Dermis blood vessel endothelial cell (primary cell): ENCODE measurements at regions not wholly inside any gene's neighbourhood (a gene's known extent, or its start where the extent isn't known, plus 50 kb on each side); places are given as distances from the start of the nearest gene placed in this dataset.

Source experiments
- DNase-seq: peaks from one replicate; pipeline ENCODE4 v3.0.0; 2010

DNA sequence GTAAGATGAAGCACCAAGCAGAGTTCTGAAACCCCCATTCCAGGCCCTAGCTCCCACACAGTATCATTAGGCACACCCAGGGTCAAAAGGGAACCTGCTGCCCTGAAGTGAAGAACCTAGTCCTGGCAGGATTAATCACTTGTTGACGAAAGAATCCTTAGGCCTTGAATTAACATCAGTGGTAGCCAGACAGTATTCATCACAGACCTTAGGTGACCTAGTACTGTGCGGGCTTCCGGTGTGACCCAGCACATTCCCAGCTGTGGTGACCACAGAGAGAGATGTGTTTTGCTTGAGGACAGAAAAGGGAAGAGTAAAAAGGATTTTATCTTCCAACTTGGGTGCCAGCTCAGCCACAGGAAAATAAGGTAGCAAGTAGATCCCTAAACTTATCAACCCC lies 1071.4 kb upstream of the FAM98A start:
- DNase-seq, result no peak

DNA sequence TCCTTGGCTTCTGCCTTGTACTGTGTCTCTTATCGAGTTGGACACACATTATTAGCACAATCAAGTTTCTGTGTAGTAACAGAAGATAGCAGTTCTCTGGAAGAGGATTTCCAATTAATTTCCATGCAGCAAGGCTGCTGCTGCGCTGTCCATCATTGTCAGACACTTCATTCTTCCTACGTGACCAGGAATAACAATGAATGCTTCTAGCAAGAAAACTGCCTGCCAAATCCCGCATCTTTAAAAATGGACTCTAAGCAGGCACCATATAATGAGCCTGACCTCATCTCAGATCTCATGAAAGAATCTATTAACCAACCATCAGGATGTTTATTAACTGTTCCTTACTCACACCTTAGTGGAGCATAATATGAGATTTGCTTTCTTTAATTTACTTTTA lies 1067.7 kb upstream of the FAM98A start:
- DNase-seq, result no peak

DNA sequence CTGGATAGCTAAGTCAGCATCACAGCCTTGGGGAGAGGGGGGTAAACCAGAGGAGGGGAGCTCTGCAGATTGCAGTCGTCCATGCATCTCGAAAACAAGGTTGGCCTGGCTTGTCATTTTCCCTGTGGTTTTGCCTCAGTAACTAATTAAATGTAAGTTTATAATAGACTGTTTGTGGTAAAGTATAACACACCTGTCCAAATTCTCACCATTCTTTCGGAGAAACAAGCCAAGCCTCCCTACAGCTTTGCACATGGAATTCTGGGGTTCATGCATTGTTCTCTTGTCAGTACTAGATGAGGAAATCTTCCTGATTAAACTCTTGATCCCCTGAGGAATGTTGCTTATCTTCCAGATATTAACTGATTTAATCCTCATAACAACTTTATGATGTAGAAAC lies 1065.2 kb upstream of the FAM98A start:
- DNase-seq, result no peak

DNA sequence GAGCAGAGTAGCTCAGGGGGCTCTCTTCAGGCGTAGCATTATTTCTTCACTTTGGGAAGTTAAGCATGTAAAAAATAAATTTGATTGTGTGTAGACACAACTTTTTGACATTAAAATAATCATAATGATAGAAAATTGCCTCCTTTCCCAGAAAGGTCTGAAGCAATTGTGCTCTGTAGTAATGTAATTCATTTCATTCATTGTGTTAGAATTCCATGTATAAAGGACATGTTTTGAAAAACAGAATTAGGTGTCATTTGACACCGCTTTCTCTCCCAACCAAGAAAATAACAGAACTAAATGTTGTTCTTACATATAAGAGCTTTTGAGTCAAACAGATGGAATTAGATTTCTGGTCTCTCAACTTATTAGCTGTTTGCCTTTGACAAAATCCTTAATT lies 1064.2 kb upstream of the FAM98A start:
- DNase-seq, result no peak

DNA sequence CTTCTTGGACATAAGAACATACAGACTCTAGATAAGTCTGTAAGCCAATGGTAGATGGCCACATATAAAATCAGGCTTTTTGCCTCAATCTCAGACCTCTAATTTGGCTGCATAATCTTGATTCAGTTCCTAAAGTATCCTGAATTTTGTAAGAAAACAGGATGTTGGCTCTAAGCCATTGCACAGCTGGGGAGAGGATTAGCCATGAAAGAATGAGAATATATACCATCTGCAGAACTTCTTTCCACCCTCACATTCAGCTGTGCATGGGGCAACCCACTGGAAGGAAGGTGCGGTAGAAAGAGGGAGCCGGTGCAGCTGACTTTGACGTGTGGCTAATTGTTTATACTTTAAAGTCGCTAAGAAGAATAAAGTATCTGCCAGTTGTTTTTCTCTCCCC lies 1061.6 kb upstream of the FAM98A start:
- no peak for DNase-seq

DNA sequence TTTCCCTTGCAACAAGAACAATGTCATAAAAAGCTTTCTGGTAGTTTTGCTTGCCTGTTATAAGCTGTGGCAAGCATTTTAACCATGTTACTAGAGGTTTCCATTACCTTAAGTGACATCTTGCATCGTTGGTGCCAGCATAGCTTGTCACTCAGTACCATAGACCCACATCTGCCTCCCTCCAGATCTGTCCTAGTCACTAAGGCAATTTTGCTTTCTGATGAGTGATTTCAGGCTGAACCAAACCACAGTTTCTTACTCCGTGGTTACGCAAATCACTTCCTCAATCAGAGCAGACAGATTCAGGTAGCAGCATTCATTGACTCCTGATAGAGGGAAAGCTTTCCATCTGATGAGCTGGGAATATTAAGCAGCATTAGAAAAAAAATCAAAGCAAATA lies 1057.5 kb upstream of the FAM98A start:
- no peak for DNase-seq

DNA sequence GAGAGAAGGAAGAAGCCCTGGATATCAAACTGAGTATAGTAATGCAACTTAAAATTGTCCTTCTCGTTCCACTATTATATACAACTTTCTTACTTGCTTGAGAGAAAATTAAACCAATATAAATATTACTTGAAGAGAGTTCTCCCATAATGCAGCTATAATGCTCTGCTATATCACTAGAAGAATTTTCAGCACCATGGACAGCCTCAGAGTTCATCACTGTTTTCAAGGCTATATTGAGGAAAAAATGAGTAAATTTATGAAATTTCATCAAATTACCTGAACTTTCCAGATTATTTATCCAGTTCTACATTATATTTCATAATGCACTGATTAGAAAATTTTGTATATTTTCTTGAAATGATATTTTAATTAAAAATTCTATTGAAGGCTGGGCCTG lies 1053.5 kb upstream of the FAM98A start:
- peak; percentile 15 for DNase-seq

DNA sequence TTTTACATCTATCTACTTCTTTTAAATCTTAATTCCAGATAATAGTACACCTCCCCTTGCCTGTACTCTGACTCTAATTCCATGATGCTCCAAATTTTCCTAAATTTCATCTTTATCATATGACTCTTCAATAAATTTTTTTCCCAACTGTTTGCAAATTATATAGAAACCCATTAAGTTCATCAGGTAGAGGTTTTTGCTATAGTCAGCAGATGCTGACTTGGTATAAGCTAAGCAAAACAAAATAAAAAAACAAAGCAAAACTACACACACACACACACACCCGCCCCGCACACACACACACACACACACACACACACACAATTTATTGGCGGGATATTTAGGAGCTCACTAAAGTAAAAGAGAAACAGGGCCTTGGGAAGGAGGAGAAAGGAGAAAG lies 1047.8 kb upstream of the FAM98A start:
- DNase-seq, result no peak

DNA sequence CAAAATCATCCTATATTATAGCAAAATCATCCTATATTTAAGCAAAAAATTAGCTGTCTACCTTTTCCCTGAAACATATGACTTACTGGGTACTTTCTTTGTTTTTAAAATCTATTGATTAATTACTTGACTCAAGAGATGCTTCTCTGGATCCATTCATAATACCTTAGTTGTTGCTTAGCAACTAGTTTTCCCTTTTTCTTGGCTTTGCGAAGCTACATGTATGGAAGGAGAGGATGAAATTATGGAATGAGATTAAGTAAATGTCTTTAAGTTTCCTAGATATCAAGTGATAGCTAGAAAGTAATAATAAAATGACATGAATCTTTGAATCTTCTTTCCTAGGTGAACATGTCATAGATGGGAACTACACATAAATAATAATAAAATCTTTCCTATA lies 1033.2 kb upstream of the FAM98A start:
- no peak for DNase-seq

DNA sequence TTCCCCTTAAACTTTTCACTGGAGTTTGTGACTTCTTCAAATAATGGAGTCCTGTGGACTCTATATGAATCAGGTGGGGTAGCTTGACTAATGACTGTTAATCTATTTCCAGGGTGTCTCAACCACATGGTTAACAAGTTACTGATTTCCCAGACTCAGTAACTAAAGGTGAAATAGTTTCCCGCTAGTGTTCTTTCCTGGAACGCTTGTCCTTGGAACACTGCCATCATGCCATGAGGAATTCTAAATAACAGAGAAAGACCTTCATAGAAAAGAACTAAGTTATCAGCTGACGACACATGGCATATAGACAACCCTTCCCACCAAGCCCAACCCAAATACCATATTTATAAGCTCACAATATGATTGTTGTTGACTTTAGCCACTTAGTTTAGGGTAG lies 1027.9 kb upstream of the FAM98A start:
- no peak for DNase-seq

DNA sequence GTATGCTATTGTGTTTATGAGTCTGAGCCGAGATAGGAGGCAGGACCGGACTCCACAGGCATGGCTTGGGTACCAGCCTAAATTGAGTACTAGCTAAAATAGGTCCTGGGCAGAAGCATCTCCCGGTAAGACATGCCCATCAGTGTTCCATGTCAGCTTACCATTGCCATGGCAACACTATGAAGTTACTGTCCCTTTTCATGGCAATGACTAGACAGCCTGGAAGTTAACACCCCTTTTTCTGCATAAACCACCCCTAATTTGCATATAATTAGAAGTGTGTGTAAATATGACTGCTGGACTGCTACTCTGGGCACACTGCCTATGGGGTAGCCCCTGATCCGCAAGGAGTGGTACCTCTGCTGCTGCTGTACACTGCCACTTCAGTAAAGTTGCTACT lies 1005.1 kb upstream of the FAM98A start:
- DNase-seq, result no peak

DNA sequence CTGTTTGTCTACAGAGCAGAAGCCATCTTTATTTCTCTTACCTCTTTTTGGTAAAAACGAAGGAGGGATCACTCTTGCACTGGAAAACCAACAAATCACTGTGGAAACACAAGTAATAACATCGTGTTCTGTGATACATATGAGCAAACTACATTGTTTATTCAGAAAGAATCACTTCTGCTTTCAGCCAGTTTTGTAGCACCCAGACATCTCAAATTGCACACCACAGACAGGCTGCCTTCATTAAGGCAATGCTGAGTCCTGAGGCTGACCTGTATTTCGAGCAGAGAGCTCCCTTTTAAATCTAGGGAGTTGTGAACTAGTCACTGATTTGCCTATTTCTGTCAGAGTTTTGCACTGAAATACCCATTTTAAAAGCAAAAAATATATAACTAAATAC lies 1003.2 kb upstream of the FAM98A start:
- DNase-seq, result no peak

DNA sequence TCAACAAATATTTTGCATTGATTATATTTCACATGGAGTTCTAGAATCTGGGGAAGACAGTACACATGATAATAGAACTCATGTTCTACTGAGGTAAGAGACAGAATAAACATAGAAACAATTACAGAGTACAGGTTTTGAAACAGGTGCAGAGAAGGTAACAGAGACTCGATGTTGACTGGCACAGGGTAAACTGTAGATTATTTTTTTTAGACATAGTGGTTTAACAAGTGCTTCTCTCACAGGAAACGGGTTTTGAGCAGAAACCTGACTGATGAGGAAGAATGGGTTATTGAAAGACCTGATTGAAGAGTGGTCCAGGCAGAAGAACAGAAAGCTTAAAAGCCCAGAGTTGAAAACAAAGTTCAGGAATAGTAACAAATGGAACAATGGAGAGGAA lies 1002.5 kb upstream of the FAM98A start:
- no peak for DNase-seq

DNA sequence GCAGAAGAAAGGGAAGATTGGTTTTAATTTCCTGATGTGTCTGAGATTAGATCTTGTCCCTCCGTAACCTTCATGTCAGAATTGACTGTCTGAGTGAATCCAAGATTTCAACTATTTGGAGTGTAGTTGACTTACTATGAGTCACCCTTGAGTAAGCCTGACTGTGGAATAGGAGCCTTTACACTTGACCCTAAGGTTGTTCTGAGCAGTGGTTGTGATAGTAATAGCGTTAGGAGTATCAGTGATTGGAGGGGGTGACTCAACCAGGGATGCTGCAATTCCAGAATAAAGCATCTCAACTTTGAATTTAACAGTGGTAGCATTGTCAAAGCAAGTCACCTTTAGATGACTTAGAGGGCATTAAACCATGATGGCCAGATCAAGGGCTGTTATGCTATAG lies 979.5 kb upstream of the FAM98A start:
- DNase-seq, result no peak

DNA sequence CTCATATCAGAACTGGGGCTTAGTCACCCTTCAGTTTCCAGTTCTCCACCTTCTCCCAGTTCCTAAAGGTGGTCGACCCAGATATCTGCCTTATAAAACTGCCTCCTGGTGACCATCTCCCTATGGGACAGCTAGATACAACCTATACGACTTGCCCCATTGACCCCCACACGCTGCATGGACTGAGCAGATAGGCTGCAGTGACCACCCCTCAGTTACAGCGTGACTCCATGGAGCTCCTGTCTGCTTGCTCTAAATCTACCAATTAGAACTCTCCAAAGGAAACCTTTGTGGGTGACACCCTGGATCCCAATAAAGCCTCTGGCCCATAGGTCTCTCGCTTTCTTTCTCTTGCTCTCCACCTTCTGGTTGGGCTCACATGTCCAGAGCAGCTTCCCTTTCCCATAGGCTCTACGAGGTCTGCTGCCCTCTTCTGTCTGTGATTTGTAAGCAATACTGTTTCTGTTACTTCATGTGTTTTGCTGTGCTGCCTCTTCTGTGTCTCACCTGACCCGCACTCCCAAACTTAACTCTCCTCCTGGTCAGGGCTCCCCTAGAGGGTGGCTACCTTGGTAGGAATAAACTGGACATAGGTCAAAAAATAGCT lies 971.3 kb upstream of the FAM98A start:
- no peak for DNase-seq

DNA sequence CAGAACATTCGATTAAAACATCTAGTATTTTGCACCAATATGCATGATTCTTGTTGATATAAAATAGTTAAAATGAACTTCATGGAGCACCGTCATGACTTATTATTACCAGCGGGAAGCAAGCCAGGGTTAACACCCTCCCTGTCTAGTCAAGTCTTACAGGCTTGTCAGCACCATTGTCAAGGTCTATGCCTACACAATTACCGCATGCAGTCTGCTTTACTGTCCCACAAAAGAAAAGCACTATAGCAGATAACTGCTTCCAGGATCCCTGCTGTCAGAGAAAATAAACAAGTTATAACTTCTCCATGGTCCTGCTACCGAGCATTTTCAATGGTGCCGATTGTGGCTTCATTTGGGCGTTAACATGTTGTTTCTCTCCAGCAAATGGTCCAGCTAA lies 968.0 kb upstream of the FAM98A start:
- DNase-seq, result no peak

DNA sequence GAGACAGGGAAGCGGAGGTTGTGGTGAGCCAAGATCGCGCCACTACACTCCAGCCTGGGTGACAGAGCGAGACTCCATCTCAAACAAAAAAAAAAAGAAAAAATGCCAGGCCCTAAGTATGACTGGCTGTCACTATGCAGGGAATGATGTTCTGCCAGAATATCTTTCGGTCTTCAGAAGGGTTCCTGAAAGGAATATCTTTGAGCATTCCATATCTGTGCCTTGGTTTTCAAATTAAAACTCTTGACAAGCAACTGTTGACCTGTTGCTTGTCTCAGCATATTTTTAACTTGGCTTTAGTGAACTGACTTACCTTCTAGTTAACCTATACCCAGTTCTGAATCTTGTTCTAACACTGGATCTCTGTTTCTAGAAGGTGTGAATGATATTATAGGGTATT lies 953.2 kb upstream of the FAM98A start:
- no peak for DNase-seq

DNA sequence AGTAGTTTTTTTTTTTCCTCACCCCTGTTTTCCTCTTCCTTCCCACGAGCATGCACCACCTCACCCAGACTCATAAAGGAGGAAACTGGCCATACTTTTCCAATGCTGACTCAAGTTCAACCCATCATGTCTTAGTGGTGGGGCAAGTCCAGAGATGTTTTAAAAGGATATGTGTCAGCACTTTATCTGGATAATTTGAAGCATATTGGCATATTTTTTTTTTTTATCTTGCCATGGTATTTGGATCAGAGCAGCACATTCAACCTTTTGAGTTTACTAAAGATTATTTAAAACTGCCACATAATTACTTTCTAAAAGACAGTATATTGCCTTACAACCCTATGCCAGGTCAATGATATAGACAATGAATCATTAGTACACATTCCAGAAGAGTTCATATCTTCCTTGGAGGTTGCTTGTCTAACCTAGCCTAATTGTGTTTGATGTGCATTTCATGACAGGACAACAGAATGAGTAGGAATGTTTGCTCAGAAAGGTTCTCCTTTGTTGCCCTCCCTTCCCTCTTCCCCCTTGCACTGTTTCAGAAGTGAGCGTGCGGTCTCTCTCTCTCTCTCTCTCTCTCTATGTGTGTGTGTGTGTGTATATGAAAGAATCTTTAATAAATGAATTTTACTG lies 950.7 kb upstream of the FAM98A start:
- no peak for DNase-seq

DNA sequence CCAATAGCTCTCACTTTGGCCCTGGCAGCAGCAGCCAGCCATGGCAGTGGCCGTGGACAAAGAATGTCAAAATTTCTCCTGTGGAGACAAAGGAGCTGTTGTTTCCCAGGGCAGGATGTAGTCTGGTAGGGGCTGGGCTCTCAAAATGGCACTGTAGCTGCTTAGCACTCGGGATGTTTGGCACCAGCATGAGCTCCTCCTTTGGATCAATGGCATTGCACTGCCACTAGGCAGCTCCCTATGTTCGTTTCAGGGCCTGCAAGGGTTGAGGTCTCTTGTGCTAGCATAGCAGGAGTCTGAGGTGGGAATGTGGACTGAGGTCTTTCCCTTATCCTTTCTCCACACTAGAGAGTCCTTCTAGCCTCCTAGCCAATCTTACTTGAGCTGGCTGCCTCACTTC lies 948.8 kb upstream of the FAM98A start:
- no peak for DNase-seq

DNA sequence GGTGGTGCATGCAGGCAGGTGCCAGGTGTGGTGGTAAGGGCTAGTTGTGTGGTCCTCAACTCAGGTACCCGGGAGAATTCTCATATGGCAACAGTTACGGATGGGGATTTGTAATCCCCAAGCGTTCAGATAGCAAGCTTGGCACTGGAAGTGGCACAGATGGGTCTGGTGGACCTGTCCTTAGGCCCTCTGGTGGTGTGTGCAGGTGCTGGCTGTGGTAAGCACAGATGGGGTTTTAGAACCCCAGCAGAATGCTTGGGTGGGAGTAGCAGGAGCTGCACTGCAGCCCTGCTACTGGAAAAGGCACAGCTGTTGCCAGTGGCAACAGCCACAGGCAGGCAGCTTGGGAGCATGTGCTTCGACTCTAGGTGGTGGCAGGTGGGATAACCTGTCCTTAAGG lies 948.2 kb upstream of the FAM98A start:
- DNase-seq, result no peak

DNA sequence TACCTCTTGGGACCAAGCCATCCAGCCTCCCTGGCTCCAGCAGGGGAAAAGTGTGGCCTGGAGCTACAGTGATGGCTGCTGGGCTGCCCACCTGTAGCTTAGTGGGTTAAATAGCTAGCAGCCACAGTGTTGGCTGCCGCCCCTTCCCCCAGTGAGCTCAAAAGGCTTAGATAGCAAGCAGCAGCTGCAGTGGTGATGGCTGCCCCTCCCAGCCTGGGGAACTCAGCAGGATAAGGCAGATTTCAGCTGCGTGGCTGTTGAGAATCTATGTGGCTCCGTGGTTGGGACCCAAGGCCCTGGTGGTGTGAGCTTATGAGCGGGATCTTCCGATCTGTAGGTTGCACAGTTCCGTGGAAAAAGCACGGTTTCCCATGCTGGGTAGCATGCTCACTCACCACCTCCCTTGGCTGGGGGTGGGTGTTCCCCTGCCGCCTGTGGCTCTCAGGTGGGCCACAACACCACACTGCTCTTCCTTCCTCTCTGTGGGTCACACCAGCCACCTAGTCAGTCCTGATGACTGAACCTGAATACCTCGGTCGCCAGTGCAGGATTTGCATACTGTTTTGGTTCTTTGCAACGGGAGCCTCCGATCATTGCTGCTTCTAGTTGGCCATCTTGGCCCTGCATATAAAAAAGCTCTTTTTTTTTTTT lies 946.5 kb upstream of the FAM98A start:
- no peak for DNase-seq

DNA sequence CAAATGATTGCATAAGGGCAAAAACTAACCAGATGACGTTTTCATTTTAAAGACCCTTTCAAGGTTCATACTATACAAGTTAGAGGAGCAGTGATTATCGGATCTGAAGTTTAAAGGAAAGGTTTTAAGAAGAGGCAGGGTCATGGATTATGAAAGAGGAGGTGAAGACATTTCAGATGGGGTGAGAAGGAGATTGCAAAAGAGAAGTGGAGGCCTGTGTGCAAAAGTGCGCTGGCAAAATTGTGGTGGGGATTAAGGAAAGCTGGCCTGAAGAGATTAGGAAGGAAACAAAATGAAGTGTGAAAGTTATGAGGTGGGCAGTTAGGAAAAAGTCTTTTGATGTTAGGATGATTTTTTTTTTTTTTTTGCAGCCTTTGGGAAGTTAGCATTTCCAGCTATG lies 935.7 kb upstream of the FAM98A start:
- DNase-seq, result no peak

DNA sequence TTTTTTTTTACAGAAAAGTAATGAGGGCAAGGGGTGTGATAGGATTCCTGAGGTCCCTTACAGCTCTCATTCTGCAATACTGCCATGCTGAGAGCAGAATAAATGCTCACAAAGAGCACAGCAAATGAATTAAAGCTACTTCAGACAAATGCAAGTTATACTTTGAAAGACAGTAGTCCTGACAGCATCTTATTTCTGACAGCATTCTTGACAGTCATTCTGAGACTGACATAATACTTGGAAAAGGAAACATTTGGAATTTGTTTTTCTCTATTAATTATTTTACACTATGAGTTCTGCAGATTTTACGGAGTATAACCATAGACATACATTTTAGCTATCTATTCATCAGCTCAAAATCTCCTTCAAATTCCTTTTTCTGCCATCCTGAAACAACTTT lies 935.2 kb upstream of the FAM98A start:
- no peak for DNase-seq

DNA sequence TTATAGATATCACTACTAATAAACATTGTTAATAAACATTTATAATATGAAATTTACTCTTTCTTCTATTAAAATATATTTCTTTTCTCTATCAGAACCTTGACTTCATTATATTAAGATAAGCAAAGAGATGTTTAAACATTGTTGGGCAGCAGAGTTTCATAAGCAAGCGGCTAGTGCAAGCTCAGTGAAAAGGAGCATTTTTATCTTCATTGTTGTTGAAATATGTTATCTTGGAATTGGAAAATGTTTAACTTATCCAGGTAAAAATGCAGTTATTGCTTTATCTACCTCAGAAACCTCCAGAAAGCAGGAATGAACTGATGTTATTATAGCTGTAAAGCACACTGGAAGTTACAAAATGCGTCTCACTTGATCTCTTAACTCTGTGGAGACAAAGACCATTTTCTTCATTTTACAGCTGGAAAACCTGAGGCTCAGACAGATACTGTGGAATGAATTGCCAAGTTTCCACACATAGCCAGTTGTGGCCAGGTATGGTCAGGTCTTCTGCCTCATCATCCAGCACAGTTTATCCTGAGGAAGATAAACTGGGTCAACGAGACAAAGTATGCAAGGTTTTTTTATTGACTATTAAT lies 934.6 kb upstream of the FAM98A start:
- DNase-seq, result no peak
